ENCODE measurements at regions not wholly inside any gene's neighbourhood (a gene's known extent, or its start where the extent isn't known, plus 50 kb on each side); places are given as distances from the start of the nearest gene placed in this dataset.

DNA sequence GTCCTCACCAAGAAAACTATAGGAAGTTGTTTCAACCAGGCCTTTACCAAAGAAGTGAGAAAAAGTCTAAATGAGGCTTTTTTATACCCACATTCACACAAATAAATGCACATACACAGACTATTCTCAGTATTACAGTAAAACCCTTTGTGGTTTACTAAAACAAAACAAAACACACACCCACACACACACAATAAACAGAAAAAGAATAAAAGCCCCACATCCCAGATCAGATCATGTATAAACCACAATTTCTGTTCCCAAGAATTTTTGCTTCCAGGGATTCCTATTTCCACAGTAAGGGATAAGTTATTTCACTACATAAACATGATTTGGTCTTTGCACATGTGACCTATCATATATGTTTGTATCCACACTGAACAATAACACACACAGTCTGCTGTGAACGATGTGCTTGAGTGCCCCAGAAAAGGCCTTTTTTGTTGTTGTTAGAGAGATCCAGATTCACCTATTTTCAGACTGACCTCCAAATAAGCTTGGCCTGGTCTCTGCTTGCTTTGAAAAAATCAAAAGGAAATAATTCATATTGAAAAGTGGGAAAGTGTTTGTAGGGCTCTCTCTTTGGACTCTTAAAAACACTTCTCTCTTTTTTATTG is 283.4 kb upstream of the ATP11B start:
- TF ChIP-seq POLR2AphosphoS5 (IDR thresholded peaks at IDR 0.05; ENCODE audit: insufficient read depth in 1 of 2, low read depth in 1 of 2) (no peak), POLR2A (IDR thresholded peaks at IDR 0.05) (no peak)
- TF ChIP-seq, protein P1, sequence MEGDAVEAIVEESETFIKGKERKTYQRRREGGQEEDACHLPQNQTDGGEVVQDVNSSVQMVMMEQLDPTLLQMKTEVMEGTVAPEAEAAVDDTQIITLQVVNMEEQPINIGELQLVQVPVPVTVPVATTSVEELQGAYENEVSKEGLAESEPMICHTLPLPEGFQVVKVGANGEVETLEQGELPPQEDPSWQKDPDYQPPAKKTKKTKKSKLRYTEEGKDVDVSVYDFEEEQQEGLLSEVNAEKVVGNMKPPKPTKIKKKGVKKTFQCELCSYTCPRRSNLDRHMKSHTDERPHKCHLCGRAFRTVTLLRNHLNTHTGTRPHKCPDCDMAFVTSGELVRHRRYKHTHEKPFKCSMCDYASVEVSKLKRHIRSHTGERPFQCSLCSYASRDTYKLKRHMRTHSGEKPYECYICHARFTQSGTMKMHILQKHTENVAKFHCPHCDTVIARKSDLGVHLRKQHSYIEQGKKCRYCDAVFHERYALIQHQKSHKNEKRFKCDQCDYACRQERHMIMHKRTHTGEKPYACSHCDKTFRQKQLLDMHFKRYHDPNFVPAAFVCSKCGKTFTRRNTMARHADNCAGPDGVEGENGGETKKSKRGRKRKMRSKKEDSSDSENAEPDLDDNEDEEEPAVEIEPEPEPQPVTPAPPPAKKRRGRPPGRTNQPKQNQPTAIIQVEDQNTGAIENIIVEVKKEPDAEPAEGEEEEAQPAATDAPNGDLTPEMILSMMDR (IDR thresholded peaks at IDR 0.05): no peak
- no peak overlapping the region for H3K4me3 ChIP-seq
- no peak for DNase-seq (ENCODE audit: extremely low spot score in 2 of 2)
- H3K36me3 ChIP-seq: no peaks in the 10 kb centered on the region
- H3K27me3 ChIP-seq: no peaks in the 10 kb centered on the region
- intact Hi-C loops (cut with DNase I): no loop called here
- no peak overlapping the region for H3K27ac ChIP-seq
- no peaks in the 10 kb centered on the region for H3K4me1 ChIP-seq
- H3K9me3 ChIP-seq: no peaks in the 10 kb centered on the region

DNA sequence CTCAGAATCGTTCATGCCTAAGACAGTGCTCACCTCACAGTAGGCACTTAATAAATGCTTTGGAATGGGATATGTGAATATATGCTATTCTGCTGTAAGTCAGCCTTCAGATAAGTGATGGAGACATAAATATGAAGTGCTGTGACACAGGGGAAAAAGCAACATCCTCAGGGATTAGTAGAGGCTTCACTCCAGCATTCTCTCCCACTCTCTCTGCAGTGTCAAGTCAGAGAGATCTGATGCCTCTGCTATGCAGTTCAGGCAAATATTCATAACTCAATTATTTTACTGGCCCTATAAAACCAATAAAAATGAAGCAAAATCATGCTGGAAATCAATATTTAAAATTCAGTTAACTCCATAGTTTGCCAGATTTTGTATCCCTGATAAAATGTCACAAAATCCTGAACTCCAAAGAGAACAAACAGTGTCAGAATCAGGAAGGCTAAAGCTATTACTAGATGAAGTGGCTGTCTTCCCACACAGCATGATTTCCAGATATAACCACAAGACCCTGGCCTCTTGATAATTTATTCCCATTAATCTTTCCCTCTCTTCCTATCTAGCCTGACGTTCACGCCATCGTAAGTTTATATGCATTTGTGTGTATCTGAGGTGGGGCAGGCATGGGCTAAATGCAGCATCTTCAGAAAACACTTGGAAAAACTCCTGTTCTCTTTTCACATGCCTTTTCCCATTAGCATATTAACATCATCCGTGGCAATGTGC is 278.9 kb upstream of the ATP11B start:
- Histone ChIP-seq H3K4me1 (no peaks in the 10 kb centered on the region), H3K36me3 (no peaks in the 10 kb centered on the region), H3K27me3 (no peaks in the 10 kb centered on the region), H3K27ac (no peak overlapping the region), H3K9me3 (no peaks in the 10 kb centered on the region), H3K4me3 (no peak overlapping the region)
- DNase-seq (ENCODE audit: extremely low spot score in 2 of 2): no peak
- TF ChIP-seq, protein P1 (IDR thresholded peaks at IDR 0.05): no peak
- TF ChIP-seq POLR2A (IDR thresholded peaks at IDR 0.05) (no peak), POLR2AphosphoS5 (IDR thresholded peaks at IDR 0.05; ENCODE audit: insufficient read depth in 1 of 2, low read depth in 1 of 2) (no peak)
- intact Hi-C loops (cut with DNase I): no loop called here

DNA sequence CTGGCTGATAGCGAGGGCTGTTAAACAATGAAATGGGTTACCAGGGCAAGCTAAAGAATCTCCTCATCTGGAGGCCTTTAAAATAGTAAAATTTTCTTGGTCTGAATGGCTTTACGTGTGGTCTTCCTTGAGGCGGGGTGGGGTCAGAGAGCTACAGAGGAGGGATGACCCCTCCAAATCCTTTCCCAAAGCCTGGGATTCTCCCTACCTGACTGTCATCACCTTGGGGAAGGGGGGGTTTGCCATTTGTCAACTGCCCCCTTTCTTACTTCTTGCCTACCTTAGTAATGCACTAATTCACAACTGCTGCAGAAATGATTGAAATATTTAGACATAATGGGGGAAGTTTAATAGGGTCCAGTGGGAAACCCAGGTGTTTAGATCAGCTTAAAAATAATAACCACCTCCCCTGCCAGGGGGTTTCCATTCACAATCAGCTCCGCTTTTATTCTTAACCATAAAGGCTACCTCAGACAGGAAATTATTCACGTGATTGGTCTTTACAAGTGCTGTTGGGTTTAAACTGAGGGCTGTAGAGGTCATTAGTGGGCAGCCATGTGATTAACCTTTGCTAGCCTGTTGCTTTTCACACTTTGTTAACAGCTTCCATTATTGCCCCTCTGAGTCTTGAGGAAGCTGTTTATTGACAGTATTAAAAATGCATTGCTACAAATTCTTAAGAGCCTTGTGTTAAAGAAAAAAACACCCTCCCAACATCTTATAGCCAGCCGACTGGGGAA is 276.5 kb upstream of the ATP11B start:
- Histone ChIP-seq H3K27me3 (no peaks in the 10 kb centered on the region), H3K27ac (no peak overlapping the region), H3K36me3 (no peaks in the 10 kb centered on the region), H3K4me3 (no peak overlapping the region), H3K4me1 (no peaks in the 10 kb centered on the region), H3K9me3 (no peaks in the 10 kb centered on the region)
- TF ChIP-seq, protein P1 (IDR thresholded peaks at IDR 0.05): no peak
- TF ChIP-seq POLR2AphosphoS5 (IDR thresholded peaks at IDR 0.05; ENCODE audit: insufficient read depth in 1 of 2, low read depth in 1 of 2) (no peak), POLR2A (IDR thresholded peaks at IDR 0.05) (no peak)
- no peak for DNase-seq (ENCODE audit: extremely low spot score in 2 of 2)
- intact Hi-C loops (cut with DNase I): no loop called here

DNA sequence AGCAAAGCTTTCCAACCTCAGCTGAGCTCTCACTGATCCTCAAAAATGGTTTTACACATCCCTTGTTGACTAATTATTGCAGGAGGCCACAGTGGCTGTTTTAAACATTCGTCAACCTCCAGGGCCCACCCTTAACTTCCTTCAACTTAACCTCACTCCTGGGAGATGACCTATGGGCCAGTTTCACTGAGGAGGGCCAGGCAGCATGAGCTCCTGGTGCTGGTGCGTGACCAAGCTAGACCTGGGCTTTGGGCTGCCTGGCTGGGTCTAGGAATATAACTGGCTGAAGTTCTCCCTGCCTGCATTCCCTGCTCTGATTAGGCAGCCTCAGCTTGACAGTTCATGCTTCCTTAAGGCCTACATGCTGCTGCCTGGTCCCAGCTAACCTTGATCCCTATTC is 273.7 kb upstream of the ATP11B start:
- TF ChIP-seq POLR2AphosphoS5 (IDR thresholded peaks at IDR 0.05; ENCODE audit: insufficient read depth in 1 of 2, low read depth in 1 of 2) (no peak), POLR2A (IDR thresholded peaks at IDR 0.05) (no peak)
- TF ChIP-seq, protein P1 (IDR thresholded peaks at IDR 0.05): no peak
- intact Hi-C loops (cut with DNase I): no loop called here
- Histone ChIP-seq H3K27me3 (no peaks in the 10 kb centered on the region), H3K4me3 (no peak overlapping the region), H3K9me3 (no peaks in the 10 kb centered on the region), H3K4me1 (no peaks in the 10 kb centered on the region), H3K36me3 (no peaks in the 10 kb centered on the region), H3K27ac (no peak overlapping the region)
- no peak for DNase-seq (ENCODE audit: extremely low spot score in 2 of 2)

Data from vagina (tissue), 2 donors.